ENCODE measurements at regions not wholly inside any gene's neighbourhood (a gene's known extent, or its start where the extent isn't known, plus 50 kb on each side); places are given as distances from the start of the nearest gene placed in this dataset.

- Histone ChIP-seq H3K9me2 (replicated peaks; ENCODE audit: low read length) (no peaks in the 10 kb centered on the region), H3K36me3 (ENCODE audit: low read depth, low read length) (no peaks in the 10 kb centered on the region), H3K9ac (ENCODE audit: low read length) (no peak overlapping the region), H4K20me1 (ENCODE audit: low read length) (no peaks in the 10 kb centered on the region), H3K4me2 (ENCODE audit: low read length) (no peak overlapping the region), H2AFZ (ENCODE audit: low read length) (no peak overlapping the region), H3K4me1 (ENCODE audit: insufficient read depth, low read length) (no peaks in the 10 kb centered on the region), H3K27me3 (ENCODE audit: low read length) (no peaks in the 10 kb centered on the region), H3K27ac (ENCODE audit: low read length) (no peak overlapping the region), H3K4me3 (ENCODE audit: low read length) (no peak overlapping the region), H3K79me2 (ENCODE audit: low read length) (no peaks in the 10 kb centered on the region), H3K9me3 (ENCODE audit: low read length) (no peaks in the 10 kb centered on the region), H3F3A (ENCODE audit: low read length, unreplicated experiment) (no peaks in the 10 kb centered on the region)
- no peak; the same call in 1 of the 2 replicates for ATAC-seq
- ChIA-PET CTCF (no interaction called here), POLR2A (ENCODE audit: unreplicated experiment) (no interaction called here)
- intact Hi-C loops (cut with micrococcal nuclease): no loop called here
- no peak for DNase-seq
- BruUV-seq (replicated peaks): no TSS peak
- TF ChIP-seq CTCF (conservative IDR thresholded peaks at IDR 0.05; ENCODE audit: low read depth, low read length) (no peak), EZH2phosphoT487 (IDR thresholded peaks at IDR 0.05; ENCODE audit: borderline replicate concordance, low read length) (no peak), EZH2 (IDR thresholded peaks at IDR 0.05; ENCODE audit: low read length, unreplicated experiment) (no peak)
These were observed 1697.7 kb downstream of the EFNB2 start for GRCh38 chr13:104837756-104838155.

GRCh38 chr13:104833221-104833620 lies 1702.2 kb downstream of the EFNB2 start:
- intact Hi-C loops (cut with micrococcal nuclease): no loop called here
- no peaks in the 10 kb centered on the region for H3K9me2 ChIP-seq (replicated peaks; ENCODE audit: low read length)
- H3K4me2 ChIP-seq (ENCODE audit: low read length): no peak overlapping the region
- no TSS peak for BruUV-seq (replicated peaks)
- H3K79me2 ChIP-seq (ENCODE audit: low read length): no peaks in the 10 kb centered on the region
- DNase-seq: no peak
- ATAC-seq: no peak
- H4K20me1 ChIP-seq (ENCODE audit: low read length): no peaks in the 10 kb centered on the region
- no peak overlapping the region for H3K9ac ChIP-seq (ENCODE audit: low read length)
- no peak overlapping the region for H2AFZ ChIP-seq (ENCODE audit: low read length)
- H3K9me3 ChIP-seq (ENCODE audit: low read length): no peaks in the 10 kb centered on the region
- no peak overlapping the region for H3K4me3 ChIP-seq (ENCODE audit: low read length)
- POLR2A ChIA-PET (ENCODE audit: unreplicated experiment): interaction anchor here (0.7 kb wide), 1 partner anchor 678 kb away, joined by 9 read pairs; no protein-coding TSS in a partner anchor
- CTCF ChIA-PET: no interaction called here
- H3K27ac ChIP-seq (ENCODE audit: low read length): no peak overlapping the region
- no peaks in the 10 kb centered on the region for H3K27me3 ChIP-seq (ENCODE audit: low read length)
- H3F3A ChIP-seq (ENCODE audit: low read length, unreplicated experiment): no peaks in the 10 kb centered on the region
- H3K4me1 ChIP-seq (ENCODE audit: insufficient read depth, low read length): no peaks in the 10 kb centered on the region
- H3K36me3 ChIP-seq (ENCODE audit: low read depth, low read length): no peaks in the 10 kb centered on the region
- TF ChIP-seq CTCF (conservative IDR thresholded peaks at IDR 0.05; ENCODE audit: low read depth, low read length): no peak
- no peak for TF ChIP-seq EZH2phosphoT487 (IDR thresholded peaks at IDR 0.05; ENCODE audit: borderline replicate concordance, low read length)
- TF ChIP-seq EZH2 (IDR thresholded peaks at IDR 0.05; ENCODE audit: low read length, unreplicated experiment): no peak

- ChIA-PET POLR2A (ENCODE audit: unreplicated experiment) (no interaction called here), CTCF (no interaction called here)
- intact Hi-C loops (cut with micrococcal nuclease): no loop called here
- Histone ChIP-seq H3K36me3 (ENCODE audit: low read depth, low read length) (no peaks in the 10 kb centered on the region), H3K79me2 (ENCODE audit: low read length) (no peaks in the 10 kb centered on the region), H2AFZ (ENCODE audit: low read length) (no peak overlapping the region), H3K4me3 (ENCODE audit: low read length) (no peak overlapping the region), H3F3A (ENCODE audit: low read length, unreplicated experiment) (no peaks in the 10 kb centered on the region), H3K9me2 (replicated peaks; ENCODE audit: low read length) (no peaks in the 10 kb centered on the region), H3K9ac (ENCODE audit: low read length) (no peak overlapping the region), H4K20me1 (ENCODE audit: low read length) (no peaks in the 10 kb centered on the region), H3K27ac (ENCODE audit: low read length) (no peak overlapping the region), H3K27me3 (ENCODE audit: low read length) (no peaks in the 10 kb centered on the region), H3K9me3 (ENCODE audit: low read length) (no peaks in the 10 kb centered on the region), H3K4me2 (ENCODE audit: low read length) (no peak overlapping the region), H3K4me1 (ENCODE audit: insufficient read depth, low read length) (no peaks in the 10 kb centered on the region)
- no peak for TF ChIP-seq EZH2phosphoT487 (IDR thresholded peaks at IDR 0.05; ENCODE audit: borderline replicate concordance, low read length)
- TF ChIP-seq CTCF (conservative IDR thresholded peaks at IDR 0.05; ENCODE audit: low read depth, low read length): no peak
- TF ChIP-seq EZH2 (IDR thresholded peaks at IDR 0.05; ENCODE audit: low read length, unreplicated experiment): no peak
- ATAC-seq: no peak
- BruUV-seq (replicated peaks): no TSS peak
- no peak for DNase-seq
These were observed 1703.2 kb downstream of the EFNB2 start for GRCh38 chr13:104832231-104832630.
